T-cell (primary cell): ENCODE measurements at regions not wholly inside any gene's neighbourhood (a gene's known extent, or its start where the extent isn't known, plus 50 kb on each side); places are given as distances from the start of the nearest gene placed in this dataset.

Source experiments
- ATAC-seq, 4 experiments: fragments of 200-7000 bp in 3 of 4; fragments of 150-1000 bp in 1 of 4; cut with Tn5 transposase; replicated peaks in 1 of 4; 1 replicate in 3 of 4; 2 replicates in 1 of 4; pipeline ENCODE4 v1.10.0; 2021; ENCODE audit warnings: moderate library complexity in 3 of 4, mild to moderate bottlenecking in 2 of 4, moderate number of reproducible peaks in 1 of 4
- CTCF ChIA-PET, 2 donors: fragments of 300-600 bp; sonication (Branson Sonifier 250); formaldehyde crosslinking; loops; one replicate each; lab custom pipeline; 2022; ENCODE audit warnings: antibody characterized with exemption in 2 of 2; lab: Charles Lee
- POLR2A ChIA-PET, 2 donors: fragments of 300-600 bp; sonication (Branson Sonifier 250); formaldehyde crosslinking; loops; one replicate each; lab custom pipeline; 2022; ENCODE audit warnings: antibody characterized with exemption in 2 of 2; lab: Charles Lee
- DNase-seq, 35 experiments: peaks; one replicate each; pipeline versions ENCODE4 v3.0.0 to v3.0.0-alpha.2; 2013 to 2023
- H3K27ac ChIP-seq: one replicate; pipeline ENCODE4 v1.5.1; 2013; ENCODE audit warnings: low read length
- H3K27me3 ChIP-seq, 2 experiments: replicated peaks in 1 of 2; 1 replicate in 1 of 2; 2 replicates in 1 of 2; pipeline versions ENCODE4 v1.6.1 to v1.7.0; 2013; ENCODE audit warnings: low read length in 1 of 2, mixed read lengths in 1 of 2; ENCODE audit not compliant: control insufficient read depth in 2 of 2, insufficient read depth in 2 of 2; ENCODE audit errors: extremely low read depth in 1 of 2
- H3K36me3 ChIP-seq, 2 donors: 1 replicate in 1 of 2; 2 replicates in 1 of 2; pipeline versions ENCODE4 v1.6.1 to v1.7.0; 2013; ENCODE audit warnings: low read length in 1 of 2; ENCODE audit not compliant: control insufficient read depth in 2 of 2, insufficient read depth in 1 of 2; ENCODE audit errors: extremely low read depth in 1 of 2
- H3K4me1 ChIP-seq, 2 experiments: 1 replicate in 1 of 2; 2 replicates in 1 of 2; pipeline versions ENCODE4 v1.6.1 to v1.7.0; 2013; ENCODE audit warnings: low read length in 2 of 2, mixed read lengths in 1 of 2; ENCODE audit not compliant: insufficient read depth in 2 of 2, control insufficient read depth in 1 of 2; ENCODE audit errors: extremely low read depth in 1 of 2
- H3K4me3 ChIP-seq, 2 donors: 1 replicate in 1 of 2; 2 replicates in 1 of 2; pipeline versions ENCODE4 v1.5.1 to v1.7.0; 2013; ENCODE audit warnings: mild to moderate bottlenecking in 2 of 2, low read length in 1 of 2, moderate library complexity in 1 of 2; ENCODE audit not compliant: control insufficient read depth in 1 of 2; ENCODE audit errors: extremely low read depth in 1 of 2
- H3K9me3 ChIP-seq: 2 replicates; pipeline ENCODE4 v1.7.0; 2013
- H3K27ac Mint-ChIP-seq, 2 donors: one replicate each; pipeline ENCODE4 v1.8.0; 2020 to 2021; ENCODE audit warnings: mild to moderate bottlenecking in 2 of 2, mixed read lengths in 2 of 2
- H3K27me3 Mint-ChIP-seq, 2 donors: one replicate each; pipeline ENCODE4 v1.8.0; 2021 to 2022; ENCODE audit warnings: mixed read lengths in 2 of 2
- H3K36me3 Mint-ChIP-seq: one replicate; pipeline ENCODE4 v1.8.0; 2021; ENCODE audit warnings: mixed read lengths
- H3K4me1 Mint-ChIP-seq, 3 donors: one replicate each; pipeline ENCODE4 v1.8.0; 2020 to 2022; ENCODE audit warnings: mixed read lengths in 3 of 3, mild to moderate bottlenecking in 1 of 3
- H3K4me3 Mint-ChIP-seq, 3 donors: one replicate each; pipeline ENCODE4 v1.8.0; 2020 to 2022; ENCODE audit warnings: mild to moderate bottlenecking in 3 of 3, mixed read lengths in 3 of 3, moderate library complexity in 3 of 3
- H3K9me3 Mint-ChIP-seq, 3 donors: one replicate each; pipeline ENCODE4 v1.8.0; 2020 to 2022; ENCODE audit warnings: mixed read lengths in 3 of 3
- WGBS: methylation state at CpG from one replicate; pipeline ENCODE4 v1.1.5; 2013; ENCODE audit warnings: missing lambda C conversion rate; ENCODE audit not compliant: insufficient coverage; 5-methylcytosine and 5-hydroxymethylcytosine counted together

DNA sequence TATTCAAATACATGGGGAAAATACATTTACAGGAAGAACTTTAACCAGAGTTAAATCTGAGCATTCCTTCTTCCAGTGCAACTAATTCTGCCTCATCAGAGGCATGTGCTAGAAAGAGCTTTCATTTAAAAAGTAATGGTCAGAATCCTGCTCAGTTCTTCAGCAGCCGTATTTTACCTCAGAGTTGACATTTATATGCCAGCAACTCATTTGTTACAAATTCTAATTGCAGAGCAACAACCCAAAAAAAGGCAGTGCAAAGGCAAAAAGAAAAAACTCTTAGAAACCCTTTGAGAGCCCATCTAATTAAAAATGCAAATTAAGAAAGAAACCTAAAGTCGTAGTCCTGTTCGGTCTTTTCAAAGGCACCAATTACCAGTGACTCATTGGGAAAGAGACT, 392.5 kb downstream of the PBX1 start:
- H3K4me1 ChIP-seq, result no peaks in the 10 kb centered on the region
- POLR2A ChIA-PET, result interaction anchor here in 1 of 2 donors (0.8 kb wide), 1 partner anchor 328 kb away, joined by 6 read pairs; no protein-coding TSS in a partner anchor
- Mint-ChIP-seq H3K36me3 (no peaks in the 10 kb centered on the region), H3K27ac (no peak overlapping the region), H3K27me3 (no peaks in the 10 kb centered on the region), H3K4me3 (no peak overlapping the region), H3K9me3 (peaks cover 11 to 31% (median 16%) of the 10 kb centered on the region in 3 donors), H3K4me1 (no peaks in the 10 kb centered on the region)
- H3K27ac ChIP-seq, result no peak overlapping the region
- CTCF ChIA-PET, result no interaction called here
- H3K27me3 ChIP-seq, result no peaks in the 10 kb centered on the region
- H3K36me3 ChIP-seq, result no peaks in the 10 kb centered on the region
- no peak overlapping the region for H3K4me3 ChIP-seq
- 100% methylated on average over 2 of the region's 3 CpGs for WGBS
- H3K9me3 ChIP-seq, result peaks cover 3% of the 10 kb centered on the region
- ATAC-seq, result no peak
- DNase-seq, result no peak

DNA sequence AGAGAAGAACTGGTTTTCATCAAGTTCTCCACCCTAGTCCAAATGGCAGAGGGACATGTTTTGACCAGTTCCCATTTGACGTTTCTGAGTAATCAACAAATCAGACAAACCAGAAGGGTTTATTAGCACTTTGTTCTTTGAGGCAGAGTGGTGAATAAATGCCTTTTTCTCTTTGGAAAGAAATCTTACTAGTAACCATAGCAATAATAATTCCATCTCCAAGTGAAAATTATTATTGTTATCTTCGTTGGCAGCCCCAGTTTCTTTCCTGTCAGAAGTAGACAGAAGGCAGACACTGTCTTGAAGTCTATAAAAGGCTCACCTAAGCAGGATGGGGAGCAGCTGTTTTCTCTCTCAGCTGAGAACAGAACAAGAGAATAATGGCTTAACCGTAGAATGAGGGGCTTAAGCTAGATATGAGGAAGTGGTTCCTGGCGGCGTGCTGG, 391.6 kb downstream of the PBX1 start:
- no peak overlapping the region for H3K27ac ChIP-seq
- no peak overlapping the region for H3K27ac Mint-ChIP-seq
- no peaks in the 10 kb centered on the region for H3K36me3 Mint-ChIP-seq
- H3K36me3 ChIP-seq, result no peaks in the 10 kb centered on the region
- no CpG with 5 or more reads among the region's 5 CpGs for WGBS
- H3K27me3 ChIP-seq, result no peaks in the 10 kb centered on the region
- H3K4me3 ChIP-seq, result no peak overlapping the region
- ChIA-PET CTCF (no interaction called here), POLR2A (interaction anchor here in 1 of 2 donors (0.8 kb wide), 1 partner anchor 327 kb away, joined by 6 read pairs; no protein-coding TSS in a partner anchor)
- H3K4me3 Mint-ChIP-seq, result no peak overlapping the region
- H3K4me1 ChIP-seq, result no peaks in the 10 kb centered on the region
- peaks cover 11 to 31% (median 16%) of the 10 kb centered on the region in 3 donors for H3K9me3 Mint-ChIP-seq
- no peak for DNase-seq
- H3K27me3 Mint-ChIP-seq, result no peaks in the 10 kb centered on the region
- H3K9me3 ChIP-seq, result peaks cover 3% of the 10 kb centered on the region
- no peaks in the 10 kb centered on the region for H3K4me1 Mint-ChIP-seq
- ATAC-seq, result no peak

DNA sequence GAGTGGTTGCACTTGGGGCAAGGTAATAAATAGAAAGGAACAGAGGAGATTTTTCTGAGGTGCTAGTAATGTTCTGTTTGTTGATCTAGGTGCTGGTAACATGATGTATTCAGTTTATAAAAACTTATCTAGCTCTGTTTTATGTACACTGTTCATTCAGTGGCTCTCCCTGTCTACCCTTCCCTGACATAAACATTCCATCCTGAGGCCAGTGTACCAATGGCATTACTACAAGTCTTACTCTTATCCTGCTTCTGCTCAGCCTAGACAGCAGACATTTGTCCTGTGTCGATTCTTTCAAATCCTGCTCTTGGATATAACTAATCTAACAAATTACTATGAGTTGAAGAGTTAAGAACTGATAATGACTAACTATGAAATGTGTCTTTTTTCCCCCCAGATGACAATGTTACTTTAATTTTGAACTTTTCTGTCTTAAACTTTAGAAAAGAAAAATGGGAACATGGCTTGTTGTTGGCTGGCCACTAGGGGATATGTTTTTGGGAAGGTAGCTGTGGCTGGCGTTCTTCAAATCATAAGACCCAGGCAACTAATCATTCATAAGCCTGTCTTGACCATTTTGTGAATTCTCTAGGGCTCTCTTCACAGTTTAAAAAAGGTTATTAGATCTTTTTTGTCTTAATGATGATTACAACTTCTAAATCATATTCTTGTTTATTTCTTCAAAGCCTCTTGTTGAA, 390.9 kb downstream of the PBX1 start:
- ChIA-PET CTCF (no interaction called here), POLR2A (no interaction called here)
- H3K9me3 ChIP-seq, result peaks cover 3% of the 10 kb centered on the region
- whole genome bisulfite sequencing, result no CpG with 5 or more reads among the region's 2 CpGs
- H3K4me1 ChIP-seq, result no peaks in the 10 kb centered on the region
- DNase-seq (no peak), ATAC-seq (no peak)
- Mint-ChIP-seq H3K27ac (no peak overlapping the region), H3K36me3 (no peaks in the 10 kb centered on the region), H3K27me3 (no peaks in the 10 kb centered on the region), H3K4me1 (no peaks in the 10 kb centered on the region), H3K9me3 (peaks cover 11 to 31% (median 16%) of the 10 kb centered on the region in 3 donors), H3K4me3 (no peak overlapping the region)
- H3K27me3 ChIP-seq, result no peaks in the 10 kb centered on the region
- H3K36me3 ChIP-seq, result no peaks in the 10 kb centered on the region
- no peak overlapping the region for H3K27ac ChIP-seq
- H3K4me3 ChIP-seq, result no peak overlapping the region

DNA sequence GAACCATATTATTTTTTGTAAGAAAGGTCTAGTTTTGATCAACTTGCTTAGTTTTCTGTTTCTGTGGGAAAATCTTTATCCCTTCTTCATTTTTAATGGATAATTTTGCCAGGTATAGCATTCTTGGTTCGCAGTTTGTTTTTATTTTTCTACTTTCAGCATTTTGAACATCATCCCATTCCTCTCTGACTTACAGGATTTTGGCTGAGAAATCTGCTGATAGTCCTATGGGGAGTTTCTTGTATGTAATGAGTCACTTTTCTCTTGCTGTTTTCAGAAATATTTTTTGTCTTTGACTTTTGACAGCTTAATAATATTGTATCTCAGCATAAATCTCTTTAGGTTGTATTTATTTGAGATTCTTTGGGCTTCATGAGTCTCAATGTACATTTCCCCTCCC, 389.1 kb downstream of the PBX1 start:
- DNase-seq, result no peak
- Mint-ChIP-seq H3K36me3 (no peaks in the 10 kb centered on the region), H3K27ac (no peak overlapping the region), H3K27me3 (no peaks in the 10 kb centered on the region), H3K9me3 (peaks cover 11 to 38% (median 11%) of the 10 kb centered on the region in 3 donors), H3K4me1 (no peaks in the 10 kb centered on the region), H3K4me3 (no peak overlapping the region)
- no peaks in the 10 kb centered on the region for H3K27me3 ChIP-seq
- H3K27ac ChIP-seq, result no peak overlapping the region
- ATAC-seq, result no peak
- no CpG with 5 or more reads among the region's 1 CpG for WGBS
- H3K36me3 ChIP-seq, result no peaks in the 10 kb centered on the region
- H3K4me1 ChIP-seq, result no peaks in the 10 kb centered on the region
- ChIA-PET POLR2A (no interaction called here), CTCF (no interaction called here)
- H3K9me3 ChIP-seq, result peaks cover 3% of the 10 kb centered on the region
- H3K4me3 ChIP-seq, result no peak overlapping the region

DNA sequence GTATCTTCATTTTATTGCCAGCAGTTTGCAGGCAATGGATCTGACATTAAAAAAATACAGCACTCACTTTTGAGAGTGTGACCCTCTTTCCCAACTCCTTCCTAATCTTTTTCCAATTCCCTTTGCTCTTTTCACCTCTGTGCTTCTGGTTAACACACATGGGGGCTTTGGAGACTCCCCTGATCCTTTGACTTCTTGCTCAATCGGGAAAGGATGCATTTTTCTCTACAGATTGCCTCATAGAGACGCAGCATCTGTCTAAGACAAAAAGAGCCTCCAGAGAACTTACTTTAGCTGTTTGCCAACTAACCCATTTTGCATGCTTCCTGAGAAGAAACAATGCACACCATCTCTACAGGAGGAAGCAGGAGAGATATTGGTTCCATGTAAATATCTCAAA, 378.3 kb downstream of the PBX1 start:
- Mint-ChIP-seq H3K9me3 (peaks cover 0 to 15% (median 6%) of the 10 kb centered on the region in 3 donors), H3K4me3 (no peak overlapping the region), H3K27me3 (no peaks in the 10 kb centered on the region), H3K36me3 (no peaks in the 10 kb centered on the region), H3K4me1 (no peaks in the 10 kb centered on the region), H3K27ac (no peak overlapping the region)
- no peaks in the 10 kb centered on the region for H3K36me3 ChIP-seq
- no peak overlapping the region for H3K27ac ChIP-seq
- no peaks in the 10 kb centered on the region for H3K27me3 ChIP-seq
- ChIA-PET CTCF (no interaction called here), POLR2A (no interaction called here)
- H3K9me3 ChIP-seq, result no peaks in the 10 kb centered on the region
- WGBS, result 71% methylated on average over 1 of the region's 2 CpGs
- ATAC-seq (no peak), DNase-seq (no peak)
- no peaks in the 10 kb centered on the region for H3K4me1 ChIP-seq
- H3K4me3 ChIP-seq, result no peak overlapping the region

DNA sequence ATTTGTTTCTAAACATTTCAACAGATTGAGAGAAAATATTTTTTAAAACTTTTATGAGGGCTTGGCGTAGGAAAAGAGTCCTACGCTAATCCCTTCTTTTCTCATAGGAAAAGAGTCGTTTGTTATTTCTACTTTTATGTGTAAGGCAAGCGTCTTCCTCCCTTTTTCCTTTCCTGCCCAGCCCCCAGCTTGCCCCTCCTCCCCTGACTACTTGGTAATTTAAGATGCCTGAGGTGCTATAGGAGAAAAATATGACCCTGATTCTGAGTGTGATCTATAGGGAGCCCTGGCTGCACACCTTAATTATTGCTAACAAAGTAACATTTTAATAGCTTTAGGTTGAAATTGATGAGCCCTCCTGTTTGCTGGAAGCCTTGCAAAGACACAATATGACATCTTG, 373.6 kb downstream of the PBX1 start:
- POLR2A ChIA-PET, result no interaction called here
- Mint-ChIP-seq H3K4me3 (no peak overlapping the region), H3K36me3 (no peaks in the 10 kb centered on the region), H3K4me1 (no peaks in the 10 kb centered on the region), H3K27ac (no peak overlapping the region), H3K27me3 (no peaks in the 10 kb centered on the region), H3K9me3 (peaks cover 0 to 7% (median 0%) of the 10 kb centered on the region in 3 donors)
- no peaks in the 10 kb centered on the region for H3K27me3 ChIP-seq
- CTCF ChIA-PET, result no interaction called here
- DNase-seq (no peak), ATAC-seq (no peak)
- WGBS, result no CpG with 5 or more reads among the region's 4 CpGs
- no peak overlapping the region for H3K4me3 ChIP-seq
- H3K9me3 ChIP-seq, result no peaks in the 10 kb centered on the region
- H3K4me1 ChIP-seq, result no peaks in the 10 kb centered on the region
- H3K36me3 ChIP-seq, result no peaks in the 10 kb centered on the region
- H3K27ac ChIP-seq, result no peak overlapping the region
